ENCODE measurements at regions not wholly inside any gene's neighbourhood (a gene's known extent, or its start where the extent isn't known, plus 50 kb on each side); places are given as distances from the start of the nearest gene placed in this dataset.

DNA sequence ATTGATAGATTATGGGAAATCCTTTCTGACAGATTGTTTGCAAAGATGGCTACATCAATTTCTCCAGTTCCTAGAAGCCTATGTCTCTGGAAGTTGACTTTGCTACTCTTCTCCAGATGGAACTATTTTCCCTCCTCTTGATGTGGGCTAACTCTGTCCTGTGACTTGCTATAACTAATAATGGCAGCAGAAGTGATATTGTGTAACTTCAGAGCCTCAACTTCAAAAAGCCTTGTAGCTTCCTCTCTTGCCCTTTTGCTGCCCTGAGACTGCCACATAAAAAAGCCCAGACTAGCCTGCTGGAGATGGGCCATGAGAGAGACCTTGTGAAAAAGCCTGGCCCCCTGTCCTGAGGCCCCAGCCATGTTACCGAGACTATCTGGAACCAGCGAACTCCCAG lies 210.7 kb upstream of the SLC7A11 start:
- H3K4me3 ChIP-seq, result no peak overlapping the region
- no peaks in the 10 kb centered on the region for H3K4me1 ChIP-seq (ENCODE audit: insufficient read depth)
- H3K27ac ChIP-seq, result no peak overlapping the region
- no peaks in the 10 kb centered on the region for H3K36me3 ChIP-seq
- intact Hi-C loops (cut with DNase I), result no loop called here
- no peaks in the 10 kb centered on the region for H3K27me3 ChIP-seq
- 84 to 96% (median 92%) methylated on average over 2 of the region's 2 CpGs for WGBS, 3 donors
- no peaks in the 10 kb centered on the region for H3K9me3 ChIP-seq
- TF ChIP-seq POLR2A (IDR thresholded peaks at IDR 0.05), result no peak
- TF ChIP-seq, protein P1, sequence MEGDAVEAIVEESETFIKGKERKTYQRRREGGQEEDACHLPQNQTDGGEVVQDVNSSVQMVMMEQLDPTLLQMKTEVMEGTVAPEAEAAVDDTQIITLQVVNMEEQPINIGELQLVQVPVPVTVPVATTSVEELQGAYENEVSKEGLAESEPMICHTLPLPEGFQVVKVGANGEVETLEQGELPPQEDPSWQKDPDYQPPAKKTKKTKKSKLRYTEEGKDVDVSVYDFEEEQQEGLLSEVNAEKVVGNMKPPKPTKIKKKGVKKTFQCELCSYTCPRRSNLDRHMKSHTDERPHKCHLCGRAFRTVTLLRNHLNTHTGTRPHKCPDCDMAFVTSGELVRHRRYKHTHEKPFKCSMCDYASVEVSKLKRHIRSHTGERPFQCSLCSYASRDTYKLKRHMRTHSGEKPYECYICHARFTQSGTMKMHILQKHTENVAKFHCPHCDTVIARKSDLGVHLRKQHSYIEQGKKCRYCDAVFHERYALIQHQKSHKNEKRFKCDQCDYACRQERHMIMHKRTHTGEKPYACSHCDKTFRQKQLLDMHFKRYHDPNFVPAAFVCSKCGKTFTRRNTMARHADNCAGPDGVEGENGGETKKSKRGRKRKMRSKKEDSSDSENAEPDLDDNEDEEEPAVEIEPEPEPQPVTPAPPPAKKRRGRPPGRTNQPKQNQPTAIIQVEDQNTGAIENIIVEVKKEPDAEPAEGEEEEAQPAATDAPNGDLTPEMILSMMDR (IDR thresholded peaks at IDR 0.05), result no peak
- TF ChIP-seq EP300 (IDR thresholded peaks at IDR 0.05), result no peak
- no peak for DNase-seq

DNA sequence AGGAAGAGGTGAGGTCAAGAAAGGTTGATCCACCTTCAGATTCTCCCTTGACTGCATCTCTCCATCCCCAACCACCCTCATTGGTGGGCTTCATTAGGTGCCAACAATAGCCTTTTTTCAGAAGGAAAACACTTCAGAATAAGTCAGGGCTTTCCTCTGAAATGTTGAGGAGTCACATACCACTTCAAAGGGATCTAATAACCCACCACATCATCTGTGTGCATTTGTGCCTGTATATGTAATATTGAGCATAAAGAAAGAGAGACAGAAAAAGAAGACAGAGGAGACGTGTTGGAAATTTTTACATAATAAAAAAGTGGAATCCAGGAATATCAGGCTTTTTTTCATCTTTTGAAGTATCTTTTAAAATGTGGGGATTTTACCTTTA lies 209.1 kb upstream of the SLC7A11 start:
- Histone ChIP-seq H3K27ac (no peak overlapping the region), H3K9me3 (no peaks in the 10 kb centered on the region), H3K27me3 (no peaks in the 10 kb centered on the region), H3K4me1 (ENCODE audit: insufficient read depth) (no peaks in the 10 kb centered on the region), H3K4me3 (no peak overlapping the region), H3K36me3 (no peaks in the 10 kb centered on the region)
- intact Hi-C loops (cut with DNase I), result no loop called here
- 66 to 73% (median 70%) methylated on average over 1 of the region's 1 CpG for WGBS, 3 donors
- TF ChIP-seq EP300 (IDR thresholded peaks at IDR 0.05) (no peak), POLR2A (IDR thresholded peaks at IDR 0.05) (no peak)
- TF ChIP-seq, protein P1 (IDR thresholded peaks at IDR 0.05), result no peak
- DNase-seq, result no peak

DNA sequence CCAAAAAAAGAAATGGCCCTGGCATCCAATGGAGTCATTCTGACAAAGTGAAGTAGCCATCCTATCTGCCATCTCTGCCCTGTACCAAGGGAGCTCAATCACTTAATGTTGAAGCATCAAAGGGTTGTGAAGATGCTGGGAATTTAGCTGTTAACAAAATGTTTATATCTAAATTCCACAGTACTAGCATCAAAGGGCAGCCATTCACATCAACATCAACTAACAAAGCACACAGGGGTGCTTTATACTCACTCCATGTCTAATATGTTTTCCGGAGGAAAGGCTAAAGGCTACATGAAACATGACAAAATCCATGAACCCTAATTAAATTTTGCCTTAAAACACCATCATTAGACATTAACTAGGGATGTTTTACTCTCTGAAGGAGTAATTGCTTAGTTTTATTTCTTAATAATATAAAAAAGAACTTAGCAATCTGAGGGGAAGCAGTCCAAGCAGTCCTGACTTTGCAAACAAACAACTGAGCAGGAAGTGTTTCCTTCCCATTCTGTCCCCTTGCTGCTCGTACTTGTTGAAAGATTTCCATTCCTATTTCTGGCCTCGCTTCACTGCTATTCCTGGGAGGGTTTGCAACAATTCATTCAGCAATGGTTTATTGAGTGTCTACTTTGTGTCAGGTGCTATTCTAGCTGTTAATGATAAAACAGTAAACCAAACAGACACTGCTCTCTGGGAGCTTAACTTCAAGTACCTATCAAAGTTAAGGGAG lies 208.6 kb upstream of the SLC7A11 start:
- Histone ChIP-seq H3K27me3 (no peaks in the 10 kb centered on the region), H3K4me1 (ENCODE audit: insufficient read depth) (no peaks in the 10 kb centered on the region), H3K4me3 (no peak overlapping the region), H3K27ac (no peak overlapping the region), H3K9me3 (no peaks in the 10 kb centered on the region), H3K36me3 (no peaks in the 10 kb centered on the region)
- DNase-seq, result no peak
- TF ChIP-seq EP300 (IDR thresholded peaks at IDR 0.05) (no peak), POLR2A (IDR thresholded peaks at IDR 0.05) (no peak)
- TF ChIP-seq, protein P1 (IDR thresholded peaks at IDR 0.05), result no peak
- intact Hi-C loops (cut with DNase I), result no loop called here
- WGBS, 3 donors, result 19 to 36% (median 28%) methylated on average over 3 of the region's 3 CpGs

DNA sequence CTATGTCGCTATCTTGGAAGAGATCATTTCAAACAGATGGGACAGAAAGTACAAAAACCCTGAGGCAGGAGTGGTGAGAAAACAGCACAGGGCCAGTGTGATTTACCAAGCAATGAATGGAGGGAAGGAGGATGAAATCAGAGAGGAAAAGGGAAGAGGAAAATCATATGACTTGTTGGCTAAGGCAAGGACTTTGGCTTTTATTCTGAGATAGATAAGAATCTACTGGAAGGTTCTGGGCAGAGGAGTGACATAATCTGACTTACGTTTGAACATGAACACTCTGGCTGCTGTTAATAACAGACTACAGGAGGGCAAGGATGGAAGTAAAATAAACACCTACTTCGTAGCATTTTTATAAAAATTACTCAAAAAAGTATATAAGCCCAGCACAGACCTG lies 207.8 kb upstream of the SLC7A11 start:
- Histone ChIP-seq H3K4me3 (no peak overlapping the region), H3K4me1 (ENCODE audit: insufficient read depth) (no peaks in the 10 kb centered on the region), H3K36me3 (no peaks in the 10 kb centered on the region), H3K9me3 (no peaks in the 10 kb centered on the region), H3K27me3 (no peaks in the 10 kb centered on the region), H3K27ac (no peak overlapping the region)
- WGBS, 3 donors, result 62 to 92% (median 74%) methylated on average over 3 of the region's 3 CpGs
- no peak for DNase-seq
- intact Hi-C loops (cut with DNase I), result no loop called here
- TF ChIP-seq POLR2A (IDR thresholded peaks at IDR 0.05), result no peak
- TF ChIP-seq, protein P1 (IDR thresholded peaks at IDR 0.05), result no peak
